CD8-positive, alpha-beta memory T cell (primary cell): ENCODE measurements at regions not wholly inside any gene's neighbourhood (a gene's known extent, or its start where the extent isn't known, plus 50 kb on each side); places are given as distances from the start of the nearest gene placed in this dataset.

Experiments
- CTCF ChIA-PET: fragments of 350-600 bp; sonication (Branson Sonifier 250); formaldehyde crosslinking; loops from one replicate; lab custom pipeline; 2021; ENCODE audit warnings: antibody characterized with exemption; lab: Charles Lee
- POLR2A ChIA-PET: fragments of 350-600 bp; sonication (Branson Sonifier 250); formaldehyde crosslinking; loops from one replicate; lab custom pipeline; 2021; ENCODE audit warnings: antibody characterized with exemption; lab: Charles Lee
- DNase-seq, 5 donors: peaks; one replicate each; pipeline versions ENCODE4 v3.0.0 to v3.0.0-alpha.2; 2020 to 2022; ENCODE audit warnings: mixed read lengths in 1 of 5
- H3K27ac ChIP-seq: one replicate; pipeline ENCODE4 v1.7.0; 2013; ENCODE audit warnings: low read depth, mild to moderate bottlenecking, low read length, moderate library complexity
- H3K27me3 ChIP-seq: 2 replicates; pipeline ENCODE4 v1.7.0; 2013; ENCODE audit warnings: low read length, mild to moderate bottlenecking; ENCODE audit not compliant: insufficient read depth, poor library complexity, severe bottlenecking
- H3K36me3 ChIP-seq: 2 replicates; pipeline ENCODE4 v1.7.0; 2013; ENCODE audit warnings: mild to moderate bottlenecking, low read length, moderate library complexity; ENCODE audit not compliant: insufficient read depth
- H3K4me1 ChIP-seq: 2 replicates; pipeline ENCODE4 v1.7.0; 2013; ENCODE audit warnings: mild to moderate bottlenecking, low read length, moderate library complexity; ENCODE audit not compliant: insufficient read depth
- H3K4me3 ChIP-seq: 2 replicates; pipeline ENCODE4 v1.7.0; 2013; ENCODE audit warnings: mild to moderate bottlenecking, low read length
- H3K9me3 ChIP-seq: 2 replicates; pipeline ENCODE4 v1.7.0; 2013; ENCODE audit warnings: mild to moderate bottlenecking, low read length
- H3K27ac Mint-ChIP-seq, 8 donors: one replicate each; pipeline ENCODE4 v1.8.0; 2020 to 2021; ENCODE audit warnings: mixed read lengths in 8 of 8, mild to moderate bottlenecking in 6 of 8, inconsistent platforms in 3 of 8, moderate library complexity in 3 of 8
- H3K27me3 Mint-ChIP-seq, 2 donors: one replicate each; pipeline ENCODE4 v1.8.0; 2020 to 2021; ENCODE audit warnings: mixed read lengths in 2 of 2, mild to moderate bottlenecking in 1 of 2, moderate library complexity in 1 of 2
- H3K36me3 Mint-ChIP-seq, 3 donors: one replicate each; pipeline ENCODE4 v1.8.0; 2020 to 2021; ENCODE audit warnings: mixed read lengths in 3 of 3, inconsistent platforms in 1 of 3, mild to moderate bottlenecking in 1 of 3
- H3K4me1 Mint-ChIP-seq, 3 donors: one replicate each; pipeline ENCODE4 v1.8.0; 2020 to 2021; ENCODE audit warnings: mixed read lengths in 3 of 3, inconsistent platforms in 1 of 3, mild to moderate bottlenecking in 1 of 3
- H3K4me3 Mint-ChIP-seq, 7 donors: one replicate each; pipeline ENCODE4 v1.8.0; 2020 to 2021; ENCODE audit warnings: mixed read lengths in 7 of 7, mild to moderate bottlenecking in 6 of 7, moderate library complexity in 4 of 7, inconsistent platforms in 2 of 7
- H3K9me3 Mint-ChIP-seq, 5 donors: one replicate each; pipeline ENCODE4 v1.8.0; 2020 to 2022; ENCODE audit warnings: mixed read lengths in 5 of 5, mild to moderate bottlenecking in 3 of 5, moderate library complexity in 2 of 5, inconsistent platforms in 1 of 5

DNA sequence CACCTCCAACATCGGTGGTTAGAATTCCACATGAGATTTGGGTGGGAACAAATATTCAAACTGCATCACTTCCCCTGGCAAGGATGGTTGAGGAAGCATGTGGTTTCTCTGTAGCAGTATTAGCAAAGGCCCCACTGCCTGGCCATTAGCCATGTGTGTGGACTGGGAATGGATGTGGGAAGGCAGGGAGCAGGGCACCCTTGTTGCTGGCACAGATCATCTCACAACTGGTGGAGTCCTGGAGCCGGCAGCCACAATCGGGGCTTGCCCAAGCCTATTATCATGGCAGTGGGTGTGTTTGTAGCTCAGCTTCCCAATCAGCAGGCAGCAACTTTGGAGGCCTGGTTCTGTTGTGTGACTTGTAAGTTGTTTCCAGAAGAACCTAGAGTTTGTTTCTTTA, 391.9 kb downstream of the DLEU7 start:
- H3K9me3 Mint-ChIP-seq, result no peaks in the 10 kb centered on the region
- Histone ChIP-seq H3K9me3 (no peaks in the 10 kb centered on the region), H3K27me3 (no peaks in the 10 kb centered on the region), H3K4me3 (no peak overlapping the region), H3K36me3 (no peaks in the 10 kb centered on the region), H3K27ac (no peak overlapping the region), H3K4me1 (no peaks in the 10 kb centered on the region)
- H3K36me3 Mint-ChIP-seq, result peaks cover 0 to 3% (median 0%) of the 10 kb centered on the region in 3 donors
- DNase-seq, result no peak
- H3K4me3 Mint-ChIP-seq, result no peak overlapping the region
- H3K27me3 Mint-ChIP-seq, result peaks cover 0 to 4% of the 10 kb centered on the region in 2 donors
- ChIA-PET CTCF (no interaction called here), POLR2A (no interaction called here)
- H3K27ac Mint-ChIP-seq, result no peak overlapping the region
- H3K4me1 Mint-ChIP-seq, result peaks cover 6 to 17% (median 10%) of the 10 kb centered on the region in 3 donors

DNA sequence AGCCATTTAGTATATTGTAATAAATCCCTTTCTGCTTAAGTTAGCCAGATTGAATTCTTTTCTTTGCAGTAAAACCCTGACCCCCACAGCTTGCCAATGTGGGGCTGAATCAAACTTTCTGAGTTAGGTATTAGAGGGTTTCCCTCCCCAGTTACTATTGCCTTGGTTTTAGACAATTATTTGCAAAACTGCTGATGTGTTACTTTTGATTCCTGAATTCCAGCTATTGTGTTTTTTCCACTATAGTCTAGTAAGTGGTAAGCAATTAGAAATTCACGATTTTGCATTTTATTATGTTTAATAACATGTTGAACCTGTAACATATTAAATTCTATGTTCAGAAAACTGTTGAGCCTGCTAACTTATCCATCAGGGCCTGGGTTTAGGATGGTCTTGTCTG, 391.5 kb downstream of the DLEU7 start:
- H3K27me3 Mint-ChIP-seq, result peaks cover 0 to 4% of the 10 kb centered on the region in 2 donors
- DNase-seq, result no peak
- no peak overlapping the region for H3K4me3 Mint-ChIP-seq
- no peaks in the 10 kb centered on the region for H3K9me3 Mint-ChIP-seq
- no peaks in the 10 kb centered on the region for H3K27me3 ChIP-seq
- no peak overlapping the region for H3K4me3 ChIP-seq
- H3K4me1 ChIP-seq, result no peaks in the 10 kb centered on the region
- H3K27ac Mint-ChIP-seq, result no peak overlapping the region
- peaks cover 0 to 3% (median 0%) of the 10 kb centered on the region in 3 donors for H3K36me3 Mint-ChIP-seq
- peaks cover 6 to 17% (median 10%) of the 10 kb centered on the region in 3 donors for H3K4me1 Mint-ChIP-seq
- POLR2A ChIA-PET, result no interaction called here
- H3K9me3 ChIP-seq, result no peaks in the 10 kb centered on the region
- CTCF ChIA-PET, result no interaction called here
- no peak overlapping the region for H3K27ac ChIP-seq
- no peaks in the 10 kb centered on the region for H3K36me3 ChIP-seq

DNA sequence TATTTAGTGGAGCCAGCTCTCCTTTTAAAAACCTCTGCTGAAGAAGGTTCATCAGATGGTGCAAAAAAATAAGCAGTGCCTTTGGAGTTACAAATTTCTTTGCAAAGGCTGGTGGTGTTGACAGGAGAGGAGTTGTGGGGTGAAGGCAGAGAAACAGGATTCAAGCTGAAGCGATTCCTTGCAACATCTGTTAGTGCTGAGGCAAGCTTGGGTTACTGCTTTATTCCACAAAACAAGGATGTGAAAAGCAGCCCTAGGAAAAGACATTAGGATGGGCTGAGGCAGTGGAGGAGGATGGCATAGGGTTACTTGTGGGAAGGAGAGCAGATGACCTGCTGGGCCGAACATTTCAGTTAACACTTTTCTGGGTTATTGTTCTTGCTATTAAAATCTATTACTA, 390.7 kb downstream of the DLEU7 start:
- ChIA-PET CTCF (no interaction called here), POLR2A (no interaction called here)
- Mint-ChIP-seq H3K4me1 (peaks cover 6 to 17% (median 10%) of the 10 kb centered on the region in 3 donors), H3K27ac (no peak overlapping the region), H3K4me3 (no peak overlapping the region), H3K36me3 (peaks cover 0 to 3% (median 0%) of the 10 kb centered on the region in 3 donors), H3K9me3 (no peaks in the 10 kb centered on the region), H3K27me3 (peaks cover 0 to 4% of the 10 kb centered on the region in 2 donors)
- Histone ChIP-seq H3K9me3 (no peaks in the 10 kb centered on the region), H3K27ac (no peak overlapping the region), H3K4me3 (no peak overlapping the region), H3K27me3 (no peaks in the 10 kb centered on the region), H3K36me3 (no peaks in the 10 kb centered on the region), H3K4me1 (no peaks in the 10 kb centered on the region)
- no peak for DNase-seq

DNA sequence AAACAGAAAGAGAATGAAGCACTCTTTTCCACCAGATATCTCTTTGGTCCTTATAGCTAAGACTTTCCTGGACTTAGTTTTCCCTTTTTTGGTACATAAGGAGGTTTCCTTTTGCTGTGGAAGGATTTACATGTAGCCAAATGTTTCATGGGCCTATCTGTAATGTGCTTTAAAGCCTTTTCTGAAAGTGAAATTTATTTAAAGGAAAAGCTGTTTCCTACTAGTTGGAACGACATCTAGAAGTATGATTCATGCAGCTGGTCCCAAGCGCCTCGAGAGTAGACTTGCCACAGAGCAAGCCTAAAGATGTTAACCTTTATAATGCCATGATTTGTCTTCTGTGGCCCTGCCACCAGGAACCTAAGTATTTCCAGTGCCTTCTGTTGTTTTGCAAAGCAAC, 390.3 kb downstream of the DLEU7 start:
- Histone ChIP-seq H3K36me3 (no peaks in the 10 kb centered on the region), H3K4me1 (no peaks in the 10 kb centered on the region), H3K4me3 (no peak overlapping the region), H3K27ac (no peak overlapping the region), H3K27me3 (no peaks in the 10 kb centered on the region), H3K9me3 (no peaks in the 10 kb centered on the region)
- DNase-seq, result no peak
- Mint-ChIP-seq H3K4me3 (no peak overlapping the region), H3K36me3 (peaks cover 0 to 3% (median 0%) of the 10 kb centered on the region in 3 donors), H3K27ac (no peak overlapping the region), H3K9me3 (no peaks in the 10 kb centered on the region), H3K27me3 (peaks cover 0 to 3% of the 10 kb centered on the region in 2 donors), H3K4me1 (peaks cover 6 to 17% (median 10%) of the 10 kb centered on the region in 3 donors)
- ChIA-PET POLR2A (no interaction called here), CTCF (no interaction called here)

DNA sequence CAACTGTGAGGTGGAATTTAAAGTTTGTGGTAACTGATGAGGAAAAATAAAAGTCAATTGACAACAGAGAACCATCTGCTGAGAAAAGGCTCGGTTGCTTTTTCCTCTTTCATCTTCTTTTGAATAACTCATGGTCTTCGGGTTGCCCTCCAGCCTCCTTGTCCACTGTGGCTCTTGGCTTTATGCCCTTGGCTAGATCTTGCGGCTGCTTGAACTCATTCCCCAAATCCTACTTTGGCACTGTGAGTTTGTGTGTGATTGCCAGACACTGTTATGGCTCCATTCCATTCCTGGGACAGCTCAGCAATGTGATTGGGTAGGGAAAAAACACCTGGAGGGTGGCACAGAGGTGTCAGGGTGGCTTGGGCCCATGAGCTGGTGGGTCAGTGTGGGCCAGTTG, 387.4 kb downstream of the DLEU7 start:
- no peak for DNase-seq
- POLR2A ChIA-PET, result no interaction called here
- no peaks in the 10 kb centered on the region for H3K9me3 ChIP-seq
- no peaks in the 10 kb centered on the region for H3K36me3 ChIP-seq
- no peak overlapping the region for H3K4me3 ChIP-seq
- H3K27ac ChIP-seq, result no peak overlapping the region
- no peaks in the 10 kb centered on the region for H3K27me3 Mint-ChIP-seq
- CTCF ChIA-PET, result no interaction called here
- H3K27me3 ChIP-seq, result no peaks in the 10 kb centered on the region
- H3K4me1 ChIP-seq, result no peaks in the 10 kb centered on the region
- no peak overlapping the region for H3K4me3 Mint-ChIP-seq
- peak overlapping the region in 1 of 8 donors; percentile 85 for H3K27ac Mint-ChIP-seq
- peaks cover 12 to 23% (median 13%) of the 10 kb centered on the region in 3 donors for H3K4me1 Mint-ChIP-seq
- H3K9me3 Mint-ChIP-seq, result no peaks in the 10 kb centered on the region
- no peaks in the 10 kb centered on the region for H3K36me3 Mint-ChIP-seq

DNA sequence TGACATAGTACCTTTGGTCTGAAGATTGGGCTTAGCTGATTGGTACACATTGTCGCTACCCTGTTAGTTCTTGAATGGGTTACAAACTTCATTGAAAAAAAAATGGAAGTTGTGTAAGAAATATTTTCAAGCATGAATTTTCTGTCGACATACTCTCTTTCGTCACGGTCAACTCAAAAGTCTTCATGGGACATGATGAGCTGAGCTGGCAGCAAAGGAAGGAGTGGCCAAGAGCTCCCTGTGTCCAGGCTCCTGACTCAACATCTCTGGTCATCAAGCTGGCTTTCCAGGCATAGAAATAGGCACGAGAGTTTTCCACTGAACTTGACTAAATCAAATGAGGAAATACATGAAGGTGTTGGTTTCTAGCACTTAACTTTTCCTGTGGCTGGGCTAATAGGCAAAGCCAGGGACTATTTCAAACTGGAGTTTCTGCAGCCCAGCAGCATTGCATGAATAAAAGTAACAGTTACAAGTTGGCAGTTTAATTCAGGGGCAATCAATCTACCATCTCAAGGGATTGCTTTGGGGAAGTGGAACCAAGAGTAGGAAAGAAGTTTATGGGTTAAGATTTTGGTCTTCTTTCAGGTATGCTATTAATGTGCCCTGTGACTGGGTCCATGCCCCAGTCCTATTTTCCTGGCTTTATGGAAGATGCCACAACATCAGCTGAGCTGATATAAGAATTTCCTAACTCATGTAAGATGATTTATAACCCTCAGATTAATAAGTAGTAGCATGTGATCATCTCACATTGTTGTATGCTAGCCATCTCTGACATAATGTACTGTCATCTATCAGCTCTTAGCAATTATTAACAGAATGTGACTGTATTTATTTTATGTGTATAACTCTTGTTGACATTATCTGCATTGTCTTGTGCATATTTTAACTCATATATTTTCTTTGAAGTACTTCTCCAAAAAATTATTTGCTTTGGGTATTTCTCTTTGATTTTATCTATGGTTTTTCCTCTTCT, 385.8 kb downstream of the DLEU7 start:
- DNase-seq, result no peak
- Histone ChIP-seq H3K36me3 (no peaks in the 10 kb centered on the region), H3K27me3 (no peaks in the 10 kb centered on the region), H3K4me3 (no peak overlapping the region), H3K9me3 (no peaks in the 10 kb centered on the region), H3K4me1 (no peaks in the 10 kb centered on the region), H3K27ac (no peak overlapping the region)
- H3K27me3 Mint-ChIP-seq, result no peaks in the 10 kb centered on the region
- H3K36me3 Mint-ChIP-seq, result no peaks in the 10 kb centered on the region
- H3K27ac Mint-ChIP-seq, result no peak overlapping the region
- ChIA-PET CTCF (interaction anchor here (0.8 kb wide), 1 partner anchor 454 kb away, joined by 3 read pairs; no protein-coding TSS in a partner anchor), POLR2A (no interaction called here)
- H3K4me1 Mint-ChIP-seq, result peaks cover 7 to 14% (median 7%) of the 10 kb centered on the region in 3 donors
- H3K4me3 Mint-ChIP-seq, result no peak overlapping the region
- H3K9me3 Mint-ChIP-seq, result no peaks in the 10 kb centered on the region

DNA sequence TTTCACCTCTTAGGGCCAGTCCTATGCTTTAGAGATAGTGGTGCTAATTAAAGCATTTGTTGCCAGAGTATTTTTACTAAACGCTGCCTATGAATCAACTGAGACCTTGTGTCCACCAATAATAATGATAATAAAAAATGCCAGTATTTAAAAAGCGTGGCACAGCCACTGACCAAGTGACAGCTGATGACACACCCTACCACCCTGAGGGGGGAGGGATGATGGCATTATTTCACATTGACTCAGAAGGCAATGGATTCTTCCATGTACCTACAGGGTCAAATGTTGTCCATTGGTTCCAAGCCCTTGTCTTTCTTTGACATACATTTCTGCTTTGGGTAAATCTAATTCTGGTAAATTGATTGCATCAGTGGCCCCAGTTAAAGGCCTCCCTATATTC, 384.4 kb downstream of the DLEU7 start:
- no peaks in the 10 kb centered on the region for H3K4me1 ChIP-seq
- ChIA-PET CTCF (no interaction called here), POLR2A (no interaction called here)
- Mint-ChIP-seq H3K9me3 (no peaks in the 10 kb centered on the region), H3K27me3 (no peaks in the 10 kb centered on the region), H3K27ac (no peak overlapping the region), H3K4me3 (no peak overlapping the region), H3K36me3 (no peaks in the 10 kb centered on the region), H3K4me1 (peaks cover 5 to 14% (median 7%) of the 10 kb centered on the region in 3 donors)
- H3K27ac ChIP-seq, result no peak overlapping the region
- H3K36me3 ChIP-seq, result no peaks in the 10 kb centered on the region
- H3K27me3 ChIP-seq, result no peaks in the 10 kb centered on the region
- H3K9me3 ChIP-seq, result no peaks in the 10 kb centered on the region
- no peak for DNase-seq
- no peak overlapping the region for H3K4me3 ChIP-seq

DNA sequence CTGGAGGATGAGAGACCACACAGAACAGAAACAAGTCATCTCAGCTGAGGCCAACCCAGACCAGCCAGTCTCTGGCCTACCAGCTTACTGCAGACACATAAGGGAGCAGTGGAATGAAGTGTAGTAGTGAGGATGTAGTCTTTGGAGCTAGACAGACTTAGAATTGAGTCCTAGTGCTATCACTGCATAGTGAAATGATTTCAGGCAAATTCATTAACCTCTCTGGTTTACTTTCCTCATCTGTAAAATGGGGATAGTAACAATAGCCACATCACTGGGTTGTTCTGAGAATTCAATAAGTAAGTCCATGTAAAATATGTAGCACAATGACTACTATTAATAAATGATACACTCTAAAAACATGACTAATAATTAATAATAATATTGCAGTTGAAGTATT, 383.8 kb downstream of the DLEU7 start:
- no peaks in the 10 kb centered on the region for H3K9me3 ChIP-seq
- H3K27me3 ChIP-seq, result no peaks in the 10 kb centered on the region
- Mint-ChIP-seq H3K4me1 (peaks cover 5 to 14% (median 7%) of the 10 kb centered on the region in 3 donors), H3K27ac (peak overlapping the region in 1 of 8 donors; percentile 14), H3K9me3 (no peaks in the 10 kb centered on the region), H3K4me3 (peak overlapping the region in 1 of 7 donors; percentile 61), H3K27me3 (no peaks in the 10 kb centered on the region), H3K36me3 (peaks cover 0 to 1% (median 0%) of the 10 kb centered on the region in 3 donors)
- H3K4me3 ChIP-seq, result no peak overlapping the region
- DNase-seq, result no peak
- H3K36me3 ChIP-seq, result no peaks in the 10 kb centered on the region
- CTCF ChIA-PET, result interaction anchor here (0.9 kb wide), 1 partner anchor 73 kb away, joined by 3 read pairs; no protein-coding TSS in a partner anchor
- no peaks in the 10 kb centered on the region for H3K4me1 ChIP-seq
- no peak overlapping the region for H3K27ac ChIP-seq
- POLR2A ChIA-PET, result interaction anchor here (0.6 kb wide), 1 partner anchor 18 kb away, joined by 3 read pairs; no protein-coding TSS in a partner anchor
